ENCODE measurements at regions not wholly inside any gene's neighbourhood (a gene's known extent, or its start where the extent isn't known, plus 50 kb on each side); places are given as distances from the start of the nearest gene placed in this dataset.
"Not testable (repeated sequence)": the region's sequence is repeated elsewhere in the genome, so short reads cannot be mapped to it uniquely, and the experiment has no call there.

DNA sequence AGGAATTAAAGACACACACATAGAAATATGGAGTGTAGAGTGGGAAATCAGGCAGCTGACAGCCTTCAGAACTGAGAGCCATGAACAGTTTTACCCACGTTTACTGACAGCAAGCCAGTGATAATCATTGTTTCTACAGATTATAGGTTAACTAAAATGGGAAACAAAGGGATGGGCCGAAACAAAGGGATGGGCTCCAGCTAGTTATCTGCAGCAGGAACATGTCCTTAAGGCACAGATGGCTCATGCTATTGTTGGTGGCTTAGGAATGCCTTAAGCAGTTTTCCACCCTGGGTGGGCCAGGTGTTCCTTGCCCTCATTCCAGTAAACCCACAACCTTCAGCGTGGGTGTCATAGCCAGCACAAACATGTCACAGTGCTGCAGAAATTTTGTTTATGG lies 355.7 kb upstream of the INTU start:
- TF ChIP-seq, protein P1, sequence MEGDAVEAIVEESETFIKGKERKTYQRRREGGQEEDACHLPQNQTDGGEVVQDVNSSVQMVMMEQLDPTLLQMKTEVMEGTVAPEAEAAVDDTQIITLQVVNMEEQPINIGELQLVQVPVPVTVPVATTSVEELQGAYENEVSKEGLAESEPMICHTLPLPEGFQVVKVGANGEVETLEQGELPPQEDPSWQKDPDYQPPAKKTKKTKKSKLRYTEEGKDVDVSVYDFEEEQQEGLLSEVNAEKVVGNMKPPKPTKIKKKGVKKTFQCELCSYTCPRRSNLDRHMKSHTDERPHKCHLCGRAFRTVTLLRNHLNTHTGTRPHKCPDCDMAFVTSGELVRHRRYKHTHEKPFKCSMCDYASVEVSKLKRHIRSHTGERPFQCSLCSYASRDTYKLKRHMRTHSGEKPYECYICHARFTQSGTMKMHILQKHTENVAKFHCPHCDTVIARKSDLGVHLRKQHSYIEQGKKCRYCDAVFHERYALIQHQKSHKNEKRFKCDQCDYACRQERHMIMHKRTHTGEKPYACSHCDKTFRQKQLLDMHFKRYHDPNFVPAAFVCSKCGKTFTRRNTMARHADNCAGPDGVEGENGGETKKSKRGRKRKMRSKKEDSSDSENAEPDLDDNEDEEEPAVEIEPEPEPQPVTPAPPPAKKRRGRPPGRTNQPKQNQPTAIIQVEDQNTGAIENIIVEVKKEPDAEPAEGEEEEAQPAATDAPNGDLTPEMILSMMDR (IDR thresholded peaks at IDR 0.05): not testable (repeated sequence)
- not testable (repeated sequence) for TF ChIP-seq POLR2A (IDR thresholded peaks at IDR 0.05)
